ENCODE measurements at regions not wholly inside any gene's neighbourhood (a gene's known extent, or its start where the extent isn't known, plus 50 kb on each side); places are given as distances from the start of the nearest gene placed in this dataset.

DNA sequence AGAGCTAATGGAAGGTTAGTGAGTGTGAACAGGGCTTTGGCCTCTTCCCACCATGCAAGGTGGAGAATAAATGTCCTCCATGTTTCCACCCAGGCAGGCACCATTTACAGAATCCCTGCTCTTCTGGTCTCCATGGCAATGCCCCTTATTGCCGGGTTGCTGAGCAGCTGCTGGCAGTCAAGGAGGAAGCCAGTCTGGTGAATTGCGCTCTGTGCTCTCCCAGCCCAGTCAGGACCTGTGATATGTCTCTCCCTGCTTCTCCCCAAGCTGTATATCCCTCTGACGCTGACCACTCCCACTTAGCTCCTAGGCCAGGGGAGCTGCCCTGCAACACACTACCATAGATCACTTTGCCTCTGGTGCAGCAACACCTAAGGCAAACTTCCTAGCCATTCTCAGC lies 402.1 kb upstream of the ERCC4 start:
- Histone ChIP-seq H3K36me3 (ENCODE audit: insufficient read depth) (no peaks in the 10 kb centered on the region), H3K27me3 (ENCODE audit: insufficient read depth, low read depth) (no peaks in the 10 kb centered on the region), H2AFZ (ENCODE audit: low read depth) (no peak overlapping the region), H4K20me1 (ENCODE audit: insufficient read depth) (no peaks in the 10 kb centered on the region), H3K4me1 (ENCODE audit: low read depth, poor library complexity, severe bottlenecking) (no peaks in the 10 kb centered on the region), H3K79me2 (ENCODE audit: insufficient read depth, low read depth) (no peaks in the 10 kb centered on the region), H3K4me3 (IDR thresholded peaks at IDR 0.05; ENCODE audit: insufficient read depth, low read depth, low read length) (no peak overlapping the region), H3K4me2 (no peak overlapping the region), H3K9ac (no peak overlapping the region), H3K27ac (no peak overlapping the region)
- TF ChIP-seq, protein P1, sequence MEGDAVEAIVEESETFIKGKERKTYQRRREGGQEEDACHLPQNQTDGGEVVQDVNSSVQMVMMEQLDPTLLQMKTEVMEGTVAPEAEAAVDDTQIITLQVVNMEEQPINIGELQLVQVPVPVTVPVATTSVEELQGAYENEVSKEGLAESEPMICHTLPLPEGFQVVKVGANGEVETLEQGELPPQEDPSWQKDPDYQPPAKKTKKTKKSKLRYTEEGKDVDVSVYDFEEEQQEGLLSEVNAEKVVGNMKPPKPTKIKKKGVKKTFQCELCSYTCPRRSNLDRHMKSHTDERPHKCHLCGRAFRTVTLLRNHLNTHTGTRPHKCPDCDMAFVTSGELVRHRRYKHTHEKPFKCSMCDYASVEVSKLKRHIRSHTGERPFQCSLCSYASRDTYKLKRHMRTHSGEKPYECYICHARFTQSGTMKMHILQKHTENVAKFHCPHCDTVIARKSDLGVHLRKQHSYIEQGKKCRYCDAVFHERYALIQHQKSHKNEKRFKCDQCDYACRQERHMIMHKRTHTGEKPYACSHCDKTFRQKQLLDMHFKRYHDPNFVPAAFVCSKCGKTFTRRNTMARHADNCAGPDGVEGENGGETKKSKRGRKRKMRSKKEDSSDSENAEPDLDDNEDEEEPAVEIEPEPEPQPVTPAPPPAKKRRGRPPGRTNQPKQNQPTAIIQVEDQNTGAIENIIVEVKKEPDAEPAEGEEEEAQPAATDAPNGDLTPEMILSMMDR (conservative IDR thresholded peaks at IDR 0.05; ENCODE audit: low read depth, low read length): no peak

DNA sequence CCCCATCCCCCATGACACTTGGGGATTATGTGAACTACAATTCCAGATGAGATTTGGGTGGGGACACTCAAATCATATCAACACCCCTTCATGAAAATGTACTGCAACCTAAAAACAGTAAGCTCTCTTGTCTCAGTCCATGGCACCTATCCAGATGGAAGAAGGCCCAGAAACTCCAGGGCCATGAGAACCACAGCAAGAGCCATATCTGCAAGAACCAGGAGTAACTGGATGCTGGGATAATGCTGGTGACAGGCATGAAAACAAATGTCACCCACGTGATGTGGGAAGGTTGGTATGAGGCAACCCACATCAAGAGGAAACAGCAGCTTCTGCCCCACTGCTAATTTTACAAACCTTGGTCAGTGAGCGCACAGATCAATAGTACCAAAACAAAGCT lies 400.1 kb upstream of the ERCC4 start:
- Histone ChIP-seq H2AFZ (ENCODE audit: low read depth) (no peak overlapping the region), H3K4me1 (ENCODE audit: low read depth, poor library complexity, severe bottlenecking) (no peaks in the 10 kb centered on the region), H3K4me3 (IDR thresholded peaks at IDR 0.05; ENCODE audit: insufficient read depth, low read depth, low read length) (no peak overlapping the region), H3K27me3 (ENCODE audit: insufficient read depth, low read depth) (no peaks in the 10 kb centered on the region), H3K27ac (no peak overlapping the region), H3K4me2 (no peak overlapping the region), H3K79me2 (ENCODE audit: insufficient read depth, low read depth) (no peaks in the 10 kb centered on the region), H4K20me1 (ENCODE audit: insufficient read depth) (no peaks in the 10 kb centered on the region), H3K36me3 (ENCODE audit: insufficient read depth) (no peaks in the 10 kb centered on the region), H3K9ac (no peak overlapping the region)
- TF ChIP-seq, protein P1 (conservative IDR thresholded peaks at IDR 0.05; ENCODE audit: low read depth, low read length): no peak

DNA sequence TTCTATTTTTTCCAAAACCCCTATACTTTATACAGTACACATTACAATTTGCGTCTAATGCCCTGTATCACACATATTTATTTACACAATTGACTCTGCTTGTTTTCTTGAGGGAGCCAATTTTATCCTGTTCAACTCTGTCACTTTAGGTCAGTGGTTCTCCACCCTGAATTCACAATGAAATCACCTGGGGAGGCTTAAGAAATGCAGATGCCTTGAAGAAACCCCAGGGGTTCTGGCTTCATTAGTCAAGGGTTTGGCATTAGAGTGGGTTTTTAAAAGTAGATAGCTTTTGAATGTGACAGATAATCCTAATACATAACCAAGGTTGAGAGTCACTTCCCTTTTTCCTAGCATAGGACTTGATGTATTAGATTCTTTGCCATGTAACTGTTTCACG lies 398.6 kb upstream of the ERCC4 start:
- Histone ChIP-seq H2AFZ (ENCODE audit: low read depth) (no peak overlapping the region), H3K4me2 (no peak overlapping the region), H3K36me3 (ENCODE audit: insufficient read depth) (no peaks in the 10 kb centered on the region), H3K27ac (no peak overlapping the region), H4K20me1 (ENCODE audit: insufficient read depth) (no peaks in the 10 kb centered on the region), H3K9ac (no peak overlapping the region), H3K4me3 (IDR thresholded peaks at IDR 0.05; ENCODE audit: insufficient read depth, low read depth, low read length) (no peak overlapping the region), H3K79me2 (ENCODE audit: insufficient read depth, low read depth) (no peaks in the 10 kb centered on the region), H3K4me1 (ENCODE audit: low read depth, poor library complexity, severe bottlenecking) (no peaks in the 10 kb centered on the region), H3K27me3 (ENCODE audit: insufficient read depth, low read depth) (no peaks in the 10 kb centered on the region)
- TF ChIP-seq, protein P1 (conservative IDR thresholded peaks at IDR 0.05; ENCODE audit: low read depth, low read length): no peak

DNA sequence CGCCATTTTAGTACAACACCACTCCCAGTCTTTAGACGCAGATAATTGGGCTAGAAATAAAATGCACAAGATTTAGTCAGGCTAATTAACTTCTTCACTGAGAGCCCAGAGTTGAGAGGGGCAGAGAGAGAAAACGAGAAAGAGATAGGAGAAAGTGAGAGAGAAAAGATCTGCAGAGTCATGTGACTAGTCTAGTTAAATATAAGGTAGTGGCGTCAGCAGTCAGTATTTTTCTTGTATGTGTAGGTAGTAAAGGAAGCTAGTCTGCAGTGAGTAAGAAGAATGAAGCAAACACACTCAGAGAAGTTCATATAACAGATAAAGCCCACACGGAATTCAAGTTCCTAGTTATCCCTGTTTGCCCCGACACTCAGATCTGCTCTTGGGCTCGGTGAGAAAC lies 392.6 kb upstream of the ERCC4 start:
- TF ChIP-seq, protein P1 (conservative IDR thresholded peaks at IDR 0.05; ENCODE audit: low read depth, low read length): no peak

More for the DNA sequence above, 392.6 kb upstream of the ERCC4 start:
- H3K4me1 ChIP-seq (ENCODE audit: low read depth, poor library complexity, severe bottlenecking): no peaks in the 10 kb centered on the region
- H3K4me2 ChIP-seq: no peak overlapping the region
- H3K27ac ChIP-seq: no peak overlapping the region
- no peaks in the 10 kb centered on the region for H3K36me3 ChIP-seq (ENCODE audit: insufficient read depth)
- H3K9ac ChIP-seq: no peak overlapping the region
- H2AFZ ChIP-seq (ENCODE audit: low read depth): no peak overlapping the region
- no peak overlapping the region for H3K4me3 ChIP-seq (IDR thresholded peaks at IDR 0.05; ENCODE audit: insufficient read depth, low read depth, low read length)
- H4K20me1 ChIP-seq (ENCODE audit: insufficient read depth): no peaks in the 10 kb centered on the region
- no peaks in the 10 kb centered on the region for H3K27me3 ChIP-seq (ENCODE audit: insufficient read depth, low read depth)
- H3K79me2 ChIP-seq (ENCODE audit: insufficient read depth, low read depth): no peaks in the 10 kb centered on the region

Data from KMS-11 (cell line).